NCI-H2196 (cell line): ENCODE measurements at regions not wholly inside any gene's neighbourhood (a gene's known extent, or its start where the extent isn't known, plus 50 kb on each side); places are given as distances from the start of the nearest gene placed in this dataset.

Experiments used
- DNase-seq: peaks from one replicate; lab custom pipeline; 2025; ENCODE audit not compliant: unreplicated experiment; lab: John Stamatoyannopoulos, UW

DNA sequence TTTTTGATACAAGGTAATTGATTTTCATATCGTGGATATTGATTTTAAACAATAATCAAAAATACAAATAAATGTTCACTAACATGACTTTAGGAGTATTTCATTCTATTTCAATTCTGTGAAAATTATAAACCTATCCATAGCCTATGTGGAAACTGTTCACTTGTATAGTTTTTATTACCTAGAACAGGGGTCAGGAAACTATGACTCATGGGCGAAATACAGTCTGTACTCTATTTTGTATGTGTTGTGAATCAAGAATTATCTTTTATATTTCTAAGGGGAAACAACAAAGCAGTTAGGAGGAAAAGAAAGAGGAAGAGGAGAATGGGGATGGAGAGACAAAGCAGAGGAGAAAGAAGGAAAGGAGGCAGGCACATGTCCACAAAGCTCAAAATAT, 181.7 kb upstream of the VRK2 start:
- DNase-seq = no peak

- DNase-seq = no peak
Observed at GRCh38 chr2:57867730-57868129, 178.9 kb upstream of the VRK2 start.

- DNase-seq = no peak
Observed at GRCh38 chr2:57868619-57869139, 177.9 kb upstream of the VRK2 start.

DNA sequence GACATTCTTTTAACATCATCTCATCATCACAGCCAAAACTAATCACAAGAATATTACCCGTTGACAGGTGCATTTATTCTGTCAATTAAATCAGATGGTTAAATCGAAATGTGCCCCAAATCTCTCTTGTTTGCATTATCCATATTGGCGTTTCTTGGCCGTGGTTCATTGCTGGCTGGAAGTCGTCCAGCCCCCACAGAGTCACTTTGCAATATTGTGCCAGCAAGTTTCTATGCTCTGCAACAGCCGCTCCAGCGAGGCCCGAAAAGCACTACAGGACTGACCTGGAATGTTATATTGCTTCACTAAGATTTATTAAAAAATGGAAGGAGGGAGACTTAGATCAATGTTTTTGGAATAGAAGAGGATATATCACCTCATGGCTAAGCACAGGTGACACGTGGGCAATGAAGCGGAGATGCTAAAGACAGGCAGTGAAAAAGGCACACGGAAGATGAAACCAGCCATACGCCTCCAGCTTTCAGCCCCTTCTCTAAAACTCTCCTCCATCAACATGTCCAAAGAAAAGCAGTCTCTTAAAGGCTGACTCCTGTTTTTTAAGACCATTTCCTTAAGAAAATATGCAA, 176.8 kb upstream of the VRK2 start:
- no peak for DNase-seq

DNA sequence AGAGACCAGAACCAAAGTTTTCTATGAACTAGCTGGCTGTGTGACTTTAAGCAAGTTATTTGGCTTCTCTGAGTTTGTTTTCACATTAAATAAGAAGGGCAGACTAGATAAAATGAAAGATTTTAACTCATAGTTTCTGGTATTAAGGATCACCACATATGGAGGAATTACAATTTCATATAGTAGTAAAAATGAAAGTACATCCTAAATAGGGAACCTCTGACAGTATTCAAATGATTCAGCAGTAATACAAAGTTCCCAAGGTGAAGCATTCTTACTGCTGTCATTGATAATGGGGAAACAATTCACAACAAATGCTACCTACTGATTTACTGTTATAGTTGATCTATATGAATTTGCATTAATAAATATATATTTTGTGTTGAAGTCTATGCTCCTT, 170.3 kb upstream of the VRK2 start:
- no peak for DNase-seq

DNA sequence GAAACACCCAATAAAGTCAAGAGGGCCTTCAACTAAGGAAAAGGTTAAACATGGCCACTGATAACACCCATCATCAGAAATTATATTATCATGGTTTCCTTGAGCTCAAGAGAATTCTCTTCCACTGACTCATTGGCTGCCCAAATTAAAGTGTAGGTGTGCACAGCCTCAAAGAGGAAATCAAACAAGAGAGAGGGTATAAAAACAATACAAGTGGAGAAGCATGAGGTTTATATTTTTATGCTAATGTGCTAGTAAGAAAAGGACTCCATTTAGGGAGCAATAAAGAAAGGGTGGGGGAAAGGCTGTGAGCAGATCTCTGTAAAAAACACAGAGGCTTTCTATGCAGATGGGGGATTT, 168.8 kb upstream of the VRK2 start:
- DNase-seq = no peak

- no peak for DNase-seq
Observed at GRCh38 chr2:57878171-57878865, 168.3 kb upstream of the VRK2 start.

DNA sequence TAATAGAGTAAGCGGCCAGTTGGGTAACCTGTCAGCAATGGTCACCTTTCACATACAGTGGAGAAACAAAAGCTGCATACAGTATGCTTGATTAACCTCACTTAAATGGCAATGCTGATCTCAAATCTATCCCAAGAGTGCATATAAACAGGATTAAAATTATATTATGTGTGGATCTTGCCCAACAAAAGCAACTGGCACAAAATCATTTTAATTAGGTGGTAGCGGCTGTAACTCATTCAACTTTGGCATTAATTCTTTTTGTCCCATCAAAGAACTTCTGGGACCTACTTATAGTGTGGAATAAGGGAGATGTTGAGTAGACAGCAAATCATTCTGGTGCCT, 167.8 kb upstream of the VRK2 start:
- DNase-seq = no peak

GRCh38 chr2:57880446-57880845, 166.2 kb upstream of the VRK2 start:
- DNase-seq = no peak

GRCh38 chr2:57880967-57881366, 165.6 kb upstream of the VRK2 start:
- DNase-seq = peak; percentile 27

GRCh38 chr2:57881998-57882888, 164.4 kb upstream of the VRK2 start:
- DNase-seq = no peak

DNA sequence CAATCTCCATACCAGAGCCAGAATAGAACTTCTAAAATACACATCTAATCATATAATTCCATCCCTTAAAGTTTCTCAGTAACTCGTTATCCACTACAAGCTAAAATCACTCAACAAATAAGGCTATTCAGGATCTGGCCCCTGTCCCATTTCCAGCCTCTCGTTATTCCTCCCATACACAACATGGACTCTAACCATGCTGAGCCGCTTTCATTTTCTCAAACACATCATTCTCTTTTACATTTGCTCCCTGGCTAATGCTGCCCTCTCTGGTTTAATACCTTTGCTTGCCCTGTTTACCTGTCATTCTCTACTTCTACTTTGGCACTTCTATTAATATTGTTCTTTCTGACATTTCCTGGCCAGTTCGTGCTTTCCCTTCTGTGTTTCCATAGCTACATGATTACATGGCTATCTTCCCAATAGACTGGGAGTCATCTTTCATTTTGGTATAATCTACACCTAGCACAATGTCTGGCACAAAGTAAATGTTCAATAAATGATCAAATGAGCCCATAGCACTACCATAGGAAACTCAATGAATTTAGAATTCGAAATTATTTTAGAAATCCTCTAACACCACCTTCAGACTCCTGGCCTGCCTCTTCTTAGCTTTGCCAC, 163.6 kb upstream of the VRK2 start:
- peak; percentile 40 for DNase-seq

GRCh38 chr2:57884281-57884680, 162.3 kb upstream of the VRK2 start:
- DNase-seq = no peak

- DNase-seq = no peak
Observed at GRCh38 chr2:57885742-57886141, 160.9 kb upstream of the VRK2 start.

- no peak for DNase-seq
Observed at GRCh38 chr2:57886161-57886786, 160.3 kb upstream of the VRK2 start.

- DNase-seq = no peak
Observed at GRCh38 chr2:57888463-57888862, 158.1 kb upstream of the VRK2 start.

DNA sequence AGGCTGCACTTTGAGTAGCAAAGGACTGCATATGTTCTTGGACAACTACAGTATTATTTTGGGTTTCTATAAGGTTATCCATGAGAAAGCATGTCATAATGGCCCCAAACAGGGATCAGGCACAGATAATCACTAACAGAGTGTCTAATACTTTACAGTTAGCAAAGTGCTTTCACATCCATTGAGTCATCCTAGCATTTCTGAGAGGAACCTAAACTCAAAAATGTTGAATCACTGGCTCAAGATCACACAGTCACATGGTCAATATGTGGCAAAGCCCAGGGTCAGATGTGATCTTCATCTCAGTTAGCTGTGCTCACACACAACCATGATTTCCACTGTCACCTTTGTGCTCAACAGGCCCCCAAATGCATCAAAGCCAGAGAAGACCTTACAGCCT, 156.1 kb upstream of the VRK2 start:
- no peak for DNase-seq

DNA sequence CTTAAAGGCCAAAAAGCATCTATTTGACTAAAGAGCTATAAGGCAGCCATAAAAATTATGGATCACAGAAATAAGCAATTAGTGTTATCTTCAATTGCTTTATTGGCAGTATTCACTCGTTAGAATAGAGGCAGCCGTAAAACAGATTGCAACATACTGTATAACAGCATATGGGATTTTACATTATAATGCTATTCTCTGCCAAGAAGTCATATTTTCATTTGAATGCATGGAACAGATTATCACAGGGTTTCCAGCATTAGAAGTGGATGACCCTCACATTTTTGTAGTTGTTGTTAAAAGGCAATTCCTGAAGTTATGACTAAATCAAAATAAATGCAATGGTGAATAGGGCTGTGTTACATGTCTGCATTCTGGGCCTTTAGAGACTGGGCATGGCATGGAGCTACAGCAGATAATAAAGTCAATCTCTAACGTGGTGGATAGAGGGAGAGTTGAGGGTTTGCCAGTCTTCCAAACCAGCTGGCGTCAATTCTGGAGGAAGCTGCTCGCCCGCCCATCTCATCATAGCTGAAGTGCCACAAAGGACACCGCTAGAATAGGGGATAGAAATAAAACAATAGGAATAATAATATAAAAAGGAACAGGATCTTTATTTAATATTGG, 155.4 kb upstream of the VRK2 start:
- no peak for DNase-seq

DNA sequence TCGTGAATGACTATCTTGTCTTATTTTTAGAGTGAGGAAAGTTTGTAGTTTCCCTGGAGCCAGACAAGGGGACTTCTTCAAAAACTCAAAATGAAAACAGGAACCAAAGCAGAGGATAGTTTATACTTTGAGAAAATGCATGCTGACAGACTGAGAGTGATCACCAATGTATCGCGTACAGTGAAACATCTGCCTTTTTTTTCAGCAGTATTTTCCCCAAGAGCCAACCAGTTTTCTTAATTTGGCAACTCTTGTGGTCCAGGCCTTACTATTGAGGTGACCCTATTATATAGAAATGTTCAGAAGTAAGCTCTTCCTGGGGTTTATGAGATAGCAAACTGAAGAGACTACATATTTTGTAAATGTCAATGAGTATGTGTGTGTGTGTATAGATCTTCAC, 153.7 kb upstream of the VRK2 start:
- no peak for DNase-seq

GRCh38 chr2:57893347-57893746, 153.3 kb upstream of the VRK2 start:
- no peak for DNase-seq

DNA sequence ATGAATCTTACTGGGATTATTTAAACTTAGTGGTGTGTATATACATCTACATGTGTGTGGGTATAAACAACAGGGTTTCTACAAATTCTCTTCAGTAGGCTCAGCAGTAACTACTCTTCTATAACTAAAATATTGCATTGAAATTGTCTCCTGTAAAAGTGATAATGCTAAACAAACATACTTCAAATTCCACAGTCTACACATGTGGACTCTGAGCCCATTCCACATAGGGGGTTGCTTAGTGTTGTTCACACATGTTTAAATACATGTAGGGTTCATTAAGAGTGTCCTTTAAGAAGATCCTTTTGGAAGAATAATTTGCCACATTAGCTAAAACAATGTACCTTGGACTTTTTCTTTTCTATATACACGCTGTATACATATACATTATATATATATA, 152.8 kb upstream of the VRK2 start:
- no peak for DNase-seq
